Omental fat pad (tissue), 3 donors: ENCODE measurements at regions not wholly inside any gene's neighbourhood (a gene's known extent, or its start where the extent isn't known, plus 50 kb on each side); places are given as distances from the start of the nearest gene placed in this dataset.

ENCODE experiments used
- ATAC-seq: fragments of 150-250 bp; one replicate; pipeline ENCODE4 v1.9.1; 2016; ENCODE audit warnings: mild to moderate bottlenecking, moderate library complexity; ENCODE audit not compliant: low FRiP score
- DNase-seq: peaks from one replicate; pipeline ENCODE4 v3.0.0-alpha.2; 2019; ENCODE audit warnings: low spot score
- CTCF ChIP-seq, 3 donors: fragments of 450-650 bp; IDR thresholded peaks; one replicate each; pipeline ENCODE4 v1.5.1; 2016 to 2017; ENCODE audit warnings: antibody characterized with exemption in 3 of 3, mild to moderate bottlenecking in 3 of 3, moderate library complexity in 2 of 3

GRCh38 chr9:105880517-105880916, 186.2 kb downstream of the TMEM38B start:
- DNase-seq (no peak), ATAC-seq (no peak)
- no peak for TF ChIP-seq CTCF (IDR thresholded peaks at IDR 0.05)

GRCh38 chr9:105881021-105881420, 186.7 kb downstream of the TMEM38B start:
- TF ChIP-seq CTCF (IDR thresholded peaks at IDR 0.05): no peak
- ATAC-seq (no peak), DNase-seq (no peak)

- TF ChIP-seq CTCF (IDR thresholded peaks at IDR 0.05): no peak
- DNase-seq (peak; percentile 54), ATAC-seq (no peak)
These were observed 187.5 kb downstream of the TMEM38B start for GRCh38 chr9:105881654-105882349.

GRCh38 chr9:105883847-105884246, 189.5 kb downstream of the TMEM38B start:
- ATAC-seq: no peak
- TF ChIP-seq CTCF (IDR thresholded peaks at IDR 0.05): no peak
- no peak for DNase-seq

- no peak for TF ChIP-seq CTCF (IDR thresholded peaks at IDR 0.05)
- ATAC-seq (no peak), DNase-seq (no peak)
These were observed 190.1 kb downstream of the TMEM38B start for GRCh38 chr9:105884416-105884815.

- TF ChIP-seq CTCF (IDR thresholded peaks at IDR 0.05): no peak
- ATAC-seq (no peak), DNase-seq (no peak)
These were observed 191.8 kb downstream of the TMEM38B start for GRCh38 chr9:105886136-105886535.

GRCh38 chr9:105887679-105888078, 193.3 kb downstream of the TMEM38B start:
- DNase-seq (no peak), ATAC-seq (no peak)
- TF ChIP-seq CTCF (IDR thresholded peaks at IDR 0.05): no peak
